ENCODE measurements at regions not wholly inside any gene's neighbourhood (a gene's known extent, or its start where the extent isn't known, plus 50 kb on each side); places are given as distances from the start of the nearest gene placed in this dataset.

DNA sequence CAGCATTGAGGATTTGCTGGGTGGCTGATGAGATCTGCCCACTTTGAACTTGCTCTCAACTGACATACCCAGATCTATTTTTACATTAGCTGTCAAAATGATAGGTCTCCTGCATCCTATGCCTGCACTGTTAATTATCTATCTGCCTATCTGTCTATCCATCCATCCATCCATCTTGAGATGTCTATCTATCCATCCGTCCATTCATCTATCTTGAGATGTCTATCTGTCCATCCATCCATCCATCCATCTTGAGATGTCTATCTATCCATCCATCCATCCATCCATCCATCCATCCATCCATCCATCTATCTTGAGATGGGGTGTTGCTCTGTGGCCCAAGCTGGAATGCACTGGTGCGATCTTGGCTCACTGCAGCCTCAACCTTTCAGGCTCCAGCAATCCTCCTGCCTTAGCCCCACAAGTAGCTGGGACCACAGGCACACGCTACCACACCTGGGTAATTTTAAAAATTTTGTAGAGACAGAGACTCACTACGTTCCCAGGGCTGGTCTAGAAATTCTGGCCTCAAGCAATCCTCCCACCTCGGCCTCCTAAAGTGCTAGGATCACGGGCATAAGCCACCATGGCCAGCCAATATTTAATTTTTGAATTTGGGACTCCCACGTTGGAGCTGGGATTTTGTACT is 159.4 kb upstream of the NSMCE3 start:
- DNase-seq, result no peak

DNA sequence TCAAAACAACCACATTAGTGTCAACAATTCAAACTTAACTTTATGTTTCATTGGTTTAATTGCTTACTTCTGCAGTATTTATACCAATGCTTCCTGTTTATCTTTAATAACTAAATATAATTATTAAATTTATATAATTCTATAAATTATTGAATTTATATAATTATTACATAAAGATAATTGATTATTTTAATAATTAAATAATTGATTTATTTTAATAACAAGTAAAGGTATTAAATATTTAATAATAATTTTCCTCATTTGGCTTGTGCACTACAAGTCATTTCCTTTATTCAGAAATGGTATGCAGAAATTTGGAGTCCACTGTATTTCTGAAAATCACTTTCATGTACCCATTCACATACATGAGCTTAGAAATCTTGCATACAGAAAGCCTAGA is 156.2 kb upstream of the NSMCE3 start:
- no peak for DNase-seq

DNA sequence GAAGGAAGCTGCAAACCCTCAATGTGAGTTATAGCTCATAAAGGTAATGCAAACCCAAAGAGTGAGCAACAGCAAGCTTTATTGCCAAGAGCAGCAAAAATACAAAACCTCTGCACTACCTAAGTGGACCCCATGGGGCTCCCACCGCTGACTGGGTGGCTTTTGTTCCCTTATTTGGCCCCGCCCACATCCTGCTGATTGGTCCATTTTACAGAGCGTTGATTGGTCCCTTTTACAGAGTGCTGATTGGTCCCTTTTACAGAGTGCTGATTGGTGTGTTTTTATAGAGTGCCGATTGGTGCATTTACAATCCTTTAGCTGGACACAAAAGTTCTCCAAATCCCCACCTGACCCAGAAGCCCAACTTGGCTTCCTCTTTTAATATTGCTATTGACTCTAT is 154.5 kb upstream of the NSMCE3 start:
- no peak for DNase-seq

DNA sequence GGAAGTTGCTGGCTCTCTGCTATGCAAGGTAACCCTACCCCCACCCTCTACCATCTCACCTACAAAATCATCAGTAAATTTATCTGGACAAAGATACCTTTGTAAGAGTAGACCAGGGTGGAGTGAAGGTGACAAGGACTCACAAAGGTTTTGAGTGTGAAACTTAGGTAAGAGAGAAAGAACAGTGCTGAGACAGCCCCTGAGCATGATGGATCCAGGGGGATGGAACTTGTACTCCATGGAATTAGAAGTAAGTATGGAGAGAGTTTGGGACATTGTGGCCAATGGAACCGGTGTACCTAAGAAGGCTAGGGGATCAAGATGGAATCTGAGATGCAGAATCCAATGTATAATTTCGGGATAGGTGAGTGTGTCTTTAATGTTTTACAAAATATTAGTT is 153.0 kb upstream of the NSMCE3 start:
- no peak for DNase-seq

DNA sequence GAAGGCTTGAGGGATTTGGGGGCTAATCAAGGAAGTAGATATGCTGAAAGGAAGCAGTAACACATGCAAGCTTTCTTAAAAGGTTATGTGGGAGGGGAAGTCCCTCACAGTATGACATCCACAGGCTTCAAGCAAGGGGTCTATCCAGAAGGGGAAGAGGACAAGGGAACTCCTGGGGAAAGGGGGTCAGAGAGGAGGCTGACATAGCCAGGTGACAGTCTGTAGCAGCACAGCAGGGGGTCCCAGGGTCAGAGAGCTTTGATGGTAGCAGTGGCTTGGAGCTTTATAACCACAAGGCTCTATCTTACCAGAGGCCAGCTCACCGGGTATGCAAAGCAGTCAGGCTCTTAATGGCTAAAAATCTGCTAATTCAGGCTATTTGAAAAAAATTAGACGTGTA is 150.6 kb upstream of the NSMCE3 start:
- DNase-seq, result no peak

DNA sequence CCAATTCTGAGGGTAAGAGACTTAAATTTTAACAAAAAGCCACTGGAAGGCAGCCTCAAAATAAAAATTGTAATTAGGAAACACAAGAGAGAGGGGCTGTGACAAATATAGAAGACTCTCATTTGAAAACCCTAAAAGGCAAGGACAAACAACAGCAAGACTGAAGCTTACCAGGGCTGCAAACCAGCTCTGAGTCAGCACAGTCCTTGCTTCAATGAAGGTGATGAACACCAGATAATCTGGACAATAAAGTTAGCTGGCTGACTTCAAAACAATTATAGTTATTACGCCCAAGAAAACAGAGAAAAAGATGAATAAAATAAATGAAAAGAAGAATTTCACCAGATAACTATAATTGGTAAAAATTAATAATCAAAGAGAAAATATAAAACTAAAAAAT is 149.3 kb upstream of the NSMCE3 start:
- DNase-seq, result no peak

DNA sequence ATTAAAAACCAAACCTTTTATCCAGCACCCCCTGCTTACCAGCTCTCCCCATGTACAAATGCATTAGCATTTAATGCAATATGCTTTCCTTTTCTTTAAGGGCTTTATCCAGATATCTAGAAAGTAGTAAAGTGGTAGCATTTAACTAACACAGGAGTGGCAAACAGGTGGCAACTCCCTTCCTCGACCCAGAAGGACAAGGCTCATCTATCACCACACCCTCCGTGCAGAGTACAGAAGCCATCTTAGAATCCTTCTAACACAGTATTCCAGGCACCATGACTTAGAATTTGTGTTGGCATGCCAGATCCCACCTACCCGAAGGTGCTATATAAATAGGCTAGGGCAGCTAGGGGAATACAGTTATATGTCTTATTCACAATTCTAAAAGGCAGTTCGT is 148.6 kb upstream of the NSMCE3 start:
- no peak for DNase-seq

DNA sequence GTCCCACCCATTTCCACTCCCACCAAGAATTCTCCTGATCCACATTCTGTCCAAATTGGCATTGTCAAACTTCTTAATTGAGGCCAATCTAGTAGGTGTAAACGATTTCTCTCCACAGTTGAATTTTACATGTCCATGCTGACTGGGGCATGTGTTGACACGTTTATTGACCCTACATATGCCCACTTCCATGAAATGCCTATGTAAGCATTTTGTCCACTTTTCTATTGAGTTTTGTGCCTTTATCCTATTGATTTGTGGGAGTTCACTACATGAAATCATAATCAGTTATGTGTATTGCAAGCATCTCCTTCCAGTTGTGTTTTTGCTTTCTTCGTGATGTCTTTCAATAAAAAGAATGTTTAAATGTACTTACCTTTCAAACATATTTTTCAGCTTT is 141.7 kb upstream of the NSMCE3 start:
- no peak for DNase-seq

DNA sequence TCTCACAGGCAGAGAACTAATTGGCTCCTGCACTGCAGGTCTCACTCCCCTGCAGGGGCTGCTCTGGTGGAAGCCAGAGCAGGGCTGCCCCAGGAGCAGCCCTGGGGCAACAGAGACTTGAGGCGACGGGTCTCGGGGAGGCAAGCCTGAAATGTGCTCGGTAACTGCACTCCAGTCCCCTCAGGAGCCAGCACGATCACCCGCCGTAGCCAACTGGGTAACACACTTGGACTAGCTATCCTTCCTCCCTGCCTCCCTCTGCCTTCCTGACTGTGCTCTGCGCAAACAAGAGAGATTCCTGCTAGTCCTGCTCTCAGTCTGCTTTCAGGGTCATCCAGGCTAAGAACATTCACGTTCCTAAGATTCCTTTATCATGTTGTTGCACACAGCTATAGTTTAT is 140.7 kb upstream of the NSMCE3 start:
- no peak for DNase-seq

DNA sequence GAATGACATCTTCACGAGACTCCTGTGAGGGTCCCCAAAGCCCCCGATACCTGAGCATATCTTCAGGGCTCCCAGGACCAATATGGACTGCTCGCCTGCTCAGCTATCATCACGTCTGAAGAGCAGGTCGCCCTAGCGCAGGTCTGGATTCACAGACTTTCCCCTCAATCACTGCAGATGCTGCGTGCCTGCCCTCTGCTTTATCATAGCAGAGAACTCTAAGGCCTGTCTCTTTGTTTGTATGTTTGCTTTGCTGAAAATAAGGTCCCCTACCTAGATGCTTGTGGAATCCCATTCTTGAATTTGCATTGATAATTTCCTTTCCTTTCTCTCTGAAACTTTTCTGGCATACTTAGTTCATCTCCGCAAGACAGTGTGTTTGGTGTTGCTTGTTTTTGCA is 140.3 kb upstream of the NSMCE3 start:
- no peak for DNase-seq

DNA sequence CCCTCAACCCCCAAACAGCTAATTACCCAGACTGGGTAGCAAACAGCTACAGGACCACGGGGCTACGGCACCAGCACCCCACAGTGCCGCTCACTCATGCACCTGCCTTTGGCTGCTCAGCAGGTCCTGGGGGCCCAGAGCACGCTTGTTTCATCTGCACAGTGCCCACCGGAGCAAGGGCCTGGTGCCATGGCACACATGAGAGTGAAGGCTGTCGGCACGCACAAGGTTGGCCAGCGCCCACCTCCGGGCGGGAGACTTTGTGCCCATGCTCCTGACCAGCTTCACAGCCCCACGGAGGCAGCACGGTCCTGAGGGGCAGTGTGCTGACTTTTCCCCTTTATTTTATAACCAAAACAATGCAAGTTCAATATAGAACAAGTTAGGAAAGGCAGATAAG is 135.9 kb upstream of the NSMCE3 start:
- no peak for DNase-seq

DNA sequence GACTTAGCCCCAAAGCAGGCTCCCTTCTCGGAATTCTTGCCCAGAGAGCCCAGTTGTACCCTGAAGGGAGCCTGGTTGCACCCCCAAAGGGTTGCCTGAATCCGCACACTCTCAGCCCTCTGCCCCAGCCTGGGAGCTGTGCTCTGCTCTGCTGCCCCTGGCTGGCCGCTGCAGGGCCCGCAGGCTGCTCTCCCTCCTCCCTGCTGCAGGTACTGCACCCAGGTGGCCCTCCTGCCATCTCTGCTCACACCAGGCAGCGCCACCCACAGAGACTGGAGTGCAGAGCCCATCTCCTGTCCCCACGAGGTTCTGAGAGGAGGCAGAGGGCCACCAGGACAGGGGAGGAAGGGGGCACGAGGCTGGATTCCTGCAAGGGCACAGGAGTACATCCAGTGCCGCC is 134.2 kb upstream of the NSMCE3 start:
- no peak for DNase-seq

DNA sequence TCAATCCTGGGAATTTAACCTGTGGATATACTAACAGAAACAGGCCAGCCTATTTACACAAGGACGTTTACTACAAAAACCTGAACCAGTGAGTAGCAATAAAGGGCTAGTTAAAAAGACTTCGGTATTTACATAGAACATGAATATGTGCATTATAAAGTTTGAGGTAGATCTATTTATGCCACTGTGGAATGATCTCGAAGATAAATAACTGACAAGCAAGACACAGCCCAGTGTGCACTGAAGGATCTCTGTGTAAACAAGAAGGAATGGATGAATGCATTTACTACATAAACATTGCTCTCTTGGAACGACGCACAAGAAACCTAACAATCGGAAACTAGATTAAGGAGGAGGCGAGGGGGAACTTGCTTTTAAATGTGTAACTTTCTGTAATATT is 132.0 kb upstream of the NSMCE3 start:
- no peak for DNase-seq

DNA sequence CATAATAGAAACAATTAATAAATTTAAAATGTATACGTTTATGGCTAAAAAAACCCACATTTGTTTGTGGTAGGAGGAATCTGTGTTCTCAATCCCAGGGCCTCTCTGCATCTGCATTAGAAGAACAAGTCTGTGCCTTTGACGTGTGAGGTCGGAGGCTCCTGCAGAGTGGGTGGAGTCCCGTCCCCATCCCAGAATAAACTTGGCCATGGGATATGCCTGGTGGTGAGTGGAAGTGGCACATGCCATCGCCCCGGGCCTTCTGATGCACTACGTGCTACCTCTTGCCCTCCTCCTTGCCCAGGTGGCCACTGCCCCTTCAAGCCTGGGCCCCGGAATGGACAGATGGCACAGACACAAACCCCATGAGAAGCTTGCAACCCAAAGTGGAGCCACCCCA is 131.1 kb upstream of the NSMCE3 start:
- no peak for DNase-seq

DNA sequence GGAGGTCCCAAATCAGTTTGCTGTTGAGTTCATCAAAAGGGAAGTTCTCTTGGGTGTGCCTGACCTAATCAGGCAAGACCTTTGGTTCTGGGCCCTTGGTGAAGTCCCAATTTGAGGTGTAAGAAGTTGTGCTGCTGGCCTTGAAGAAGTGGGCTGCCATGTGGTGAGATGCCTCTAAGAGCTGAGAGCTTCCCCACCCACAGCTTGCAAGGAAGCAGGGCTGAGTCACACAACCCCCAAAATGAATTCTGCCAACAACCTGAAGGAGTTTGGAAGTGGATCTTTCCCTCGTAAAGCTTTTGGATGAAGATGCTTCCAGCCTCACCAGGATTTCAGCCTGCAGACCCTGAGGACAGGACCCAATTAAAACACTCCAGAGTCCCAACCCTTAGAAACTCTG is 129.3 kb upstream of the NSMCE3 start:
- no peak for DNase-seq

DNA sequence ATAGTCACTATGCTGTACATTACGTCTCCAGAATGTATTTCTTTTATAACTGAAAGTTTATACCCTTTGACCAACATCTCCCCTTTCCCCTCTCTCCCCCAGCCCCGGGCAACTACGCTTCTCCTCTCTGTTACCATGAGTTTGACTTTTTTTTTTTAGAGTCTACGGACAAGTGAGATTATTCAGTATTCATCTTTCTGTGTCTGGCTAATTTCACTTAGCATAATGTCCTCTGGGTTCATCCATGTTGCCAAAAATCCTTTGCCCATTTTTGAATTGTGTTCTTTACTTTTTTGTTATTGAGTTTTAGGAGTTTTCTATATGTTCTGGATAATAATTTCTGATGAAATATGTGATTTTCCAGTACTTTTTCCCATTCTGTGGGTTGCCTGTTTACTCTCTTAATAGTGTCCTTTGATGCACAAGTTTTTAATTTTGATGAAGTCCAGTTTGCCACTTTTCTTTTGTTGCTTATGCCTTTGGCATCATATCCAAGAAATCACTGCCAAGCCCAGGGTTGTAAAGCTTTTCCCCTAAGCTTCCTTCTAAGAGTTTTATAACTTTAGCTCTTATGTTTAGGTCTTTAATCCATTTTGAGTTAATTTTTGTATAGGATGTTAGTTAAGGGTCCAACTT is 126.7 kb upstream of the NSMCE3 start:
- no peak for DNase-seq

DNA sequence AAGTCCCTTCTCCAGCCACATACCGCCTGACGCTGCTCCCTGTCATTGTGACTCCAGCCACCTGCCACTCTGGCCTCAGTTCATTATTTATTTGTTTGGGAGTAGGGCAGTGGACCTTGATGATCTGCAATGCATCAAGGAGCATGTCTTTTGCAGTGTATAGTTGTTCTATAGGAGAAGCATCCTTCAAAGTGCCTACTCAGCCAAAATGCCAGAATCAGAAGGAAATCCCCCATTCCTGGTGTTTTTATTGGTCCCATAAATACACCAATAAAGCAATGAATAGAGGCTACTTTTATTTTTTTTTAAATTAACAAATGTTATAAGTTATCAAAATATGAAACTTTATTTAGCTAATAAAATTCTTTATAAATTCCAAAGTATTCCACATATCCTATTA is 123.8 kb upstream of the NSMCE3 start:
- DNase-seq, result no peak

DNA sequence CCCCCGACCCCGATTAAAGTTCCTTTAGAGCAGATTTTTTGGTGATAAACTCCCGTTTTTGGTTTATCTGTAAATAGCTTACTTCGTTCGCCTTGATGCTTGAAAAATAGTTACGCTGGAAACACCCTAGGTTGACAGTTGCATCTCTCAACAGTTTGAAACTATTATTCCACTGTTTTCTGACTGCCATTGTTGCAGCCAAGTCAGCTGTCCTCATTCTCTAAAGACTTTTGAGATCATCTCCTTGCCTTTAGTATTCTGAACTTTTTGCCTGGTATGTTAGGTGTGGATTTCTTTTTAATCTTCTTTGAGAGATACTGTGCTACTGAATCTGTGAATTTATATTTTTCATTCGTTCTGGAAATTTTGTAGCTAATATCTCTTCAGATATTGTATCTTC is 122.7 kb upstream of the NSMCE3 start:
- DNase-seq, result no peak

DNA sequence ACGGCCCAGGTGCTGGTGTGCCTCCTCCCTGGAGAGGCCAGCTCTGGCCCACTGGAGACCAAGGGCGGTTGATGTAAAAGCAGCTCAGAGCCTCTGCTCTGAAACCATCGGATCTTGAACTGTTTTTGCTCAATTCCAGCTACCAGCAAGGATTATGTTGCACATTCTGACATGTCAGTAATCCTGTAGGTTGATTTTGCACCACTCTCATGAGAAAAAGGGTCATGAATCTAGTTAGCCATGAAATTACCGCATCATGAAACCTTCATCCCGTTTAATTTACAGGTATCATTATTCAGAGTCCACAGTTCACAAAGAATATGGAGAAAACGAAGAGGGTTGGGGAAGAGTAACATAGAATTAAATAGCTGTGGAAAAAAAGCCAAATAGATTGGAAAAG is 120.4 kb upstream of the NSMCE3 start:
- DNase-seq, result no peak

DNA sequence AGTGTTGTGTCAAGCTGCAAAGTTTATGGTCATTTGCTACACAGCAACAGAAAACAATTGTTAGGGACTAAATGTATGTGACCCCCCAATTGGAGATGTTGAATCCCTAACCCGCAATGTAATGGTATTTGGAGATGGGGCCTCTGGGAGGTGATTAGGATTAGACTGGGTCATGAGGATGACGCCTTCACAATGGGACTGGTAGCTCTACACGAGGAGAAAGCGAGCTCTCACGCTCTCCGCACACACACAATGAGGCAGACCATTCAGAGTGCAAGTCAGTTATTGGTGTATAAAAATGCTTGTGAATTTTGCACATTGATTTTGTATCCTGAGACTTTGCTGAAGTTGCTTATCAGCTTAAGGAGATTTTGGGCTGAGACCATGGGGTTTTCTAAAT is 116.9 kb upstream of the NSMCE3 start:
- no peak for DNase-seq

DNA sequence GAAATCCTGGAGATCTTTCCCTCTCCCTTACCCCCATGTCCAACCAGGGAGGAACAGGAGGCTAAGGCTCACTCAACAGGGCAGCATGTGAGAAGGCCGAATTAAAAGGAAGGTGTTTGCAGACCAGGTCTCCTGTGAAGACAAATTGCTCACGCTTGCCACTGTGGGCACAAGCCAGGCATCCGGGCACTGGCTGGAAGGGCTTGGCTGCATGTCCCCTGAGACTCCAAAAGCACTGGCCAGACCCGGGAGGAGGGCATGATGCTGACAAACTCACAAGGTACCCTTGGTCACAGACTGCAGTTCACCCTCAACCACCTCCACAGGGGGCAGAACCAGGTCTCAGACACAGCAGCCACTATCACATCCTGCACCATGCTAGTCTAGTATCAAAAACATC is 113.7 kb upstream of the NSMCE3 start:
- DNase-seq, result no peak

DNA sequence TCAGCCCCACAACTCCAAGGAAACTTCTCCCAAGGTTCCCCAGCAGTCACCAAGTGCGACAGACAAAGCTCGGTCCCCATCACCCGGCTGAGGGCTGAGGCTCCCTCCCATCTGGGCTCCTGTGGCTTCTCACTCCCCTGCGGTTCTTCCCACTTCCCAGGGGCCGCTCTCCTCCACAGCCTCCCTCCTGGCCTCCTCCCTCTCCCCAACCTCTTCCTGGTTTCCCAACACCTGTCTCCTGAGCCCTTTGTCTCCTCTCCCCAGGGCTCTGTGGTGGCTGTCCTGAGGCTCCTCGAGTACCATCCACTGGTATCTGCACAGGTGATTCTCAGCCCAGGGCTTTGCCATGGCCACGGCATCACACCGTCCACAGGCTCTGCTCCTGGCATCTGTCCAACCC is 113.2 kb upstream of the NSMCE3 start:
- no peak for DNase-seq

DNA sequence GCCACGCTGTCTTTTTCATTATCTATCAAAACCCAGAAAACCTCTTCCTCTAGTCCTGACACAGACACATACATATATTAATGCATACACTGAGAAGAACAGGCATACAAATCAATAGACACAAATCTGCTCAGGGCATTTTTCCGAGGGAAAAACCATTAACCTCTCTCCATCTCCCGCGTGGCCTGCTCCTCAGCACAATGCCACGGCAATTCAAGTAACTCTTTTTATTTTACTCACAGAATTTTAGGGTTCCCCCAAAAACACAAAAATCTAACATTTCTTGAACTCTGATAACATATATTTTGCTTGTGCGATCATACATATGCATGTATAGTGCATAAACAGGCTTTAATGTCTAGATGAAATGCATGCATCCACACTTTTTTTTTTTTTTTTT is 110.8 kb upstream of the NSMCE3 start:
- DNase-seq, result no peak

DNA sequence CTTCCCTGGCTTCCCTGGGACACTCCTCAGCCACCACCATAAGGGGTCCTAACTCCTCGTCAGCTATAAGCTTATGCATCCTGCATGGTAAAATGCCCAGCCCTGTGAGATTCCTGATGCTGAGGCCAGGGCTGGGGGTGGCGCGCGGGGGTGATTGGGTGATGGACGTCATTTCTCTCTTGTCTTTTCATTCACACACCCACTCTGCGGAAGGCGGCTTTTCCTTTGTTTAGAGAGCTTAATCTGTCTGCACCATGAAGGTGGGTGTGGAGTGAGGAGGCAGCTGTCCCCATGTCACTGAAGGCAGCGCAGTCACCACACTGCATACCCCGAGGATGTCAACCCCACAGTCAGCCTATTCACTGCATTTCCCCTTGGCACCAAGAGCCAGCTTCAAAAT is 110.0 kb upstream of the NSMCE3 start:
- no peak for DNase-seq
